Upper lobe of left lung (tissue), 6 donors: ENCODE measurements at regions not wholly inside any gene's neighbourhood (a gene's known extent, or its start where the extent isn't known, plus 50 kb on each side); places are given as distances from the start of the nearest gene placed in this dataset.

Source experiments
- ATAC-seq, 2 donors: fragments of 200-7000 bp; cut with Tn5 transposase; one replicate each; pipeline ENCODE4 v1.9.1; 2022; ENCODE audit warnings: mild to moderate bottlenecking in 2 of 2, moderate library complexity in 2 of 2; ENCODE audit not compliant: low FRiP score in 2 of 2
- DNase-seq, 2 donors: peaks; one replicate each; pipeline ENCODE4 v3.0.0-alpha.2; 2019 to 2020
- H3K27ac ChIP-seq, 4 donors: fragments of 200-600 bp; sonication (generic); one replicate each; pipeline ENCODE4 v1.5.1; 2016 to 2019
- H3K27me3 ChIP-seq, 4 donors: fragments of 200-600 bp; sonication (generic); one replicate each; pipeline ENCODE4 v1.5.1; 2017 to 2019
- H3K36me3 ChIP-seq, 4 donors: fragments of 200-600 bp; sonication (generic); one replicate each; pipeline ENCODE4 v1.5.1; 2016 to 2019
- H3K4me1 ChIP-seq, 4 donors: fragments of 200-600 bp; sonication (generic); one replicate each; pipeline ENCODE4 v1.5.1; 2018 to 2019
- H3K4me3 ChIP-seq, 4 donors: fragments of 200-600 bp; sonication (generic); one replicate each; pipeline ENCODE4 v1.5.1; 2017 to 2019; ENCODE audit warnings: mild to moderate bottlenecking in 2 of 4, moderate library complexity in 1 of 4
- H3K9me3 ChIP-seq, 4 donors: fragments of 200-600 bp; sonication (generic); one replicate each; pipeline ENCODE4 v1.5.1; 2018 to 2019
- CTCF ChIP-seq, 6 experiments: fragments of 450-650 bp in 4 of 6; fragments of 200-600 bp in 2 of 6; sonication (generic) in 2 of 6; IDR thresholded peaks; one replicate each; pipeline ENCODE4 v1.5.1; 2016 to 2019; ENCODE audit warnings: antibody characterized with exemption in 6 of 6
- EP300 ChIP-seq, 4 donors: sonication (generic); formaldehyde crosslinking; IDR thresholded peaks; one replicate each; pipeline ENCODE4 v1.5.1; 2017; ENCODE audit warnings: antibody characterized with exemption in 4 of 4, control low read depth in 2 of 4
- POLR2A ChIP-seq, 4 donors: fragments of 450-650 bp; IDR thresholded peaks; one replicate each; pipeline ENCODE4 v1.5.1; 2016 to 2017; ENCODE audit warnings: antibody characterized with exemption in 4 of 4, mild to moderate bottlenecking in 2 of 4
- POLR2AphosphoS5 ChIP-seq, 2 donors: sonication (generic); formaldehyde crosslinking; IDR thresholded peaks; one replicate each; pipeline ENCODE4 v1.5.1; 2017; ENCODE audit warnings: antibody characterized with exemption in 2 of 2
- WGBS, 2 donors: methylation state at CpG; one replicate each; pipeline ENCODE4 v1.1.5; 2017 to 2018; 5-methylcytosine and 5-hydroxymethylcytosine counted together
- donor health status: DM: no; HTN: no; CAD: no; lungs with moderate emphysema.
- donor health status: DM: no; HTN: yes; CAD: no; lungs with severe emphysema.

- DNase-seq (no peak), ATAC-seq (no peak)
- 71 to 73% methylated on average over 17 of the region's 17 CpGs for WGBS, 2 donors
- no peaks in the 10 kb centered on the region for H3K27me3 ChIP-seq
- H3K27ac ChIP-seq, result no peak overlapping the region
- no peaks in the 10 kb centered on the region for H3K9me3 ChIP-seq
- no peaks in the 10 kb centered on the region for H3K36me3 ChIP-seq
- H3K4me3 ChIP-seq, result no peak overlapping the region
- no peak for TF ChIP-seq CTCF (IDR thresholded peaks at IDR 0.05)
- no peak for TF ChIP-seq EP300 (IDR thresholded peaks at IDR 0.05)
- no peak for TF ChIP-seq POLR2A (IDR thresholded peaks at IDR 0.05)
- TF ChIP-seq POLR2AphosphoS5 (IDR thresholded peaks at IDR 0.05), result no peak
- no peaks in the 10 kb centered on the region for H3K4me1 ChIP-seq
Observed at GRCh38 chr4:4687935-4688727, 146.3 kb upstream of the STX18 start.

- Histone ChIP-seq H3K27ac (no peak overlapping the region), H3K4me1 (no peaks in the 10 kb centered on the region), H3K27me3 (no peaks in the 10 kb centered on the region), H3K9me3 (no peaks in the 10 kb centered on the region), H3K4me3 (no peak overlapping the region), H3K36me3 (no peaks in the 10 kb centered on the region)
- DNase-seq (no peak), ATAC-seq (no peak)
- TF ChIP-seq EP300 (IDR thresholded peaks at IDR 0.05), result no peak
- no peak for TF ChIP-seq POLR2A (IDR thresholded peaks at IDR 0.05)
- no peak for TF ChIP-seq CTCF (IDR thresholded peaks at IDR 0.05)
- no peak for TF ChIP-seq POLR2AphosphoS5 (IDR thresholded peaks at IDR 0.05)
- WGBS, 2 donors, result 91 to 94% methylated on average over 4 of the region's 4 CpGs
Observed at GRCh38 chr4:4687100-4687499, 145.3 kb upstream of the STX18 start.

- WGBS, 2 donors, result 78 to 80% methylated on average over 10 of the region's 10 CpGs
- Histone ChIP-seq H3K36me3 (no peaks in the 10 kb centered on the region), H3K27me3 (no peaks in the 10 kb centered on the region), H3K9me3 (no peaks in the 10 kb centered on the region), H3K4me1 (no peaks in the 10 kb centered on the region), H3K27ac (no peak overlapping the region), H3K4me3 (no peak overlapping the region)
- TF ChIP-seq EP300 (IDR thresholded peaks at IDR 0.05) (no peak), POLR2AphosphoS5 (IDR thresholded peaks at IDR 0.05) (no peak), CTCF (IDR thresholded peaks at IDR 0.05) (no peak), POLR2A (IDR thresholded peaks at IDR 0.05) (no peak)
- ATAC-seq (no peak), DNase-seq (no peak)
Observed at GRCh38 chr4:4685810-4686795, 144.3 kb upstream of the STX18 start.

GRCh38 chr4:4681653-4682052 is 139.8 kb upstream of the STX18 start:
- ATAC-seq, result no peak
- TF ChIP-seq POLR2A (IDR thresholded peaks at IDR 0.05) (no peak), POLR2AphosphoS5 (IDR thresholded peaks at IDR 0.05) (no peak), CTCF (IDR thresholded peaks at IDR 0.05) (no peak), EP300 (IDR thresholded peaks at IDR 0.05) (no peak)
- Histone ChIP-seq H3K4me1 (no peaks in the 10 kb centered on the region), H3K27ac (no peak overlapping the region), H3K4me3 (no peak overlapping the region), H3K36me3 (no peaks in the 10 kb centered on the region), H3K9me3 (no peaks in the 10 kb centered on the region), H3K27me3 (no peaks in the 10 kb centered on the region)
- DNase-seq, result no peak
- 85 to 93% methylated on average over 4 of the region's 4 CpGs for WGBS, 2 donors
